IMR-90 (cell line): ENCODE measurements at regions not wholly inside any gene's neighbourhood (a gene's known extent, or its start where the extent isn't known, plus 50 kb on each side); places are given as distances from the start of the nearest gene placed in this dataset.

Experiments used
- ATAC-seq: fragments of 200-7000 bp; cut with Tn5 transposase; 2 replicates; pipeline ENCODE4 v1.9.1; 2020; ENCODE audit warnings: low read depth, mild to moderate bottlenecking, moderate library complexity
- BruUV-seq: library from RNA; stranded (reverse); fragments of 400-500 nt; replicated peaks from 2 replicates; lab custom pipeline; 2021; lab: Mats Ljungman, UMichigan
- CTCF ChIA-PET: fragments of 300-600 bp; formaldehyde crosslinking; extraction: SDS; loops from one replicate; lab custom pipeline; 2021; ENCODE audit warnings: antibody characterized with exemption; lab: Yijun Ruan, JAX
- POLR2A ChIA-PET: fragments of 300-600 bp; sonication (Branson Sonifier 250); formaldehyde crosslinking; loops from one replicate; lab custom pipeline; 2022; ENCODE audit warnings: antibody characterized with exemption; ENCODE audit not compliant: unreplicated experiment; lab: Charles Lee
- DNase-seq: peaks from one replicate; pipeline ENCODE4 v3.0.0; 2013
- H2AFZ ChIP-seq: replicated peaks from 2 replicates; pipeline ENCODE3; 2013; ENCODE audit warnings: low read length, mild to moderate bottlenecking; ENCODE audit not compliant: poor library complexity
- H2AK5ac ChIP-seq: 2 replicates; pipeline ENCODE4 v1.6.1; 2013; ENCODE audit warnings: low read depth, low read length, inconsistent platforms
- H2AK9ac ChIP-seq: replicated peaks from 2 replicates; pipeline ENCODE3; 2013; ENCODE audit warnings: mild to moderate bottlenecking, low read depth, low read length, moderate library complexity; ENCODE audit not compliant: poor library complexity
- H2BK120ac ChIP-seq: 2 replicates; pipeline ENCODE4 v1.6.1; 2013; ENCODE audit warnings: low read depth, low read length, inconsistent platforms
- H2BK15ac ChIP-seq: 3 replicates; pipeline ENCODE4 v1.6.1; 2013; ENCODE audit warnings: low read depth, low read length, inconsistent platforms
- H2BK20ac ChIP-seq: 2 replicates; pipeline ENCODE4 v1.6.1; 2013; ENCODE audit warnings: low read depth, mild to moderate bottlenecking, inconsistent platforms, low read length, moderate library complexity
- H2BK5ac ChIP-seq: 2 replicates; pipeline ENCODE4 v1.6.1; 2013; ENCODE audit warnings: mild to moderate bottlenecking, low read depth, low read length, inconsistent platforms; ENCODE audit not compliant: poor library complexity, severe bottlenecking
- H3K14ac ChIP-seq: replicated peaks from 2 replicates; pipeline ENCODE4 v1.6.1; 2013; ENCODE audit warnings: low read depth, low read length, inconsistent platforms
- H3K18ac ChIP-seq: 2 replicates; pipeline ENCODE4 v1.6.1; 2013; ENCODE audit warnings: low read depth, low read length, control low read depth
- H3K23ac ChIP-seq: 2 replicates; pipeline ENCODE4 v1.6.1; 2013; ENCODE audit warnings: low read depth, low read length, inconsistent platforms
- H3K27ac ChIP-seq: 2 replicates; pipeline ENCODE4 v1.5.1; 2013; ENCODE audit warnings: mild to moderate bottlenecking, control low read depth, low read length; ENCODE audit not compliant: insufficient read depth
- H3K27me3 ChIP-seq: 2 replicates; pipeline ENCODE4 v1.6.1; 2013; ENCODE audit warnings: low read length; ENCODE audit not compliant: control insufficient read depth, insufficient read depth
- H3K36me3 ChIP-seq: 2 replicates; pipeline ENCODE4 v1.6.1; 2013; ENCODE audit warnings: low read length, mixed read lengths; ENCODE audit not compliant: control insufficient read depth, insufficient read depth
- H3K4ac ChIP-seq: 2 replicates; pipeline ENCODE4 v1.6.1; 2013; ENCODE audit warnings: low read depth, low read length, inconsistent platforms
- H3K4me1 ChIP-seq: 2 replicates; pipeline ENCODE4 v1.6.1; 2013; ENCODE audit warnings: low read length, mixed read lengths; ENCODE audit not compliant: control insufficient read depth, insufficient read depth
- H3K4me2 ChIP-seq: 2 replicates; pipeline ENCODE4 v1.6.1; 2013; ENCODE audit warnings: low read depth, mild to moderate bottlenecking, control low read depth, low read length, moderate library complexity
- H3K4me3 ChIP-seq: 2 replicates; pipeline ENCODE4 v1.5.1; 2013; ENCODE audit warnings: low read depth, mild to moderate bottlenecking, control low read depth, low read length, moderate library complexity; ENCODE audit not compliant: insufficient read depth
- H3K56ac ChIP-seq: 2 replicates; pipeline ENCODE4 v1.6.1; 2013; ENCODE audit warnings: low read length, inconsistent platforms; ENCODE audit not compliant: insufficient read depth; ENCODE audit errors: extremely low read depth
- H3K79me1 ChIP-seq, 2 experiments: 2 replicates each; pipeline ENCODE4 v1.6.1; 2013; ENCODE audit warnings: low read length in 2 of 2, inconsistent platforms in 1 of 2, low read depth in 1 of 2
- H3K9ac ChIP-seq: 2 replicates; pipeline ENCODE4 v1.6.1; 2013; ENCODE audit warnings: low read depth, low read length, control low read depth
- H3K9me1 ChIP-seq: 2 replicates; pipeline ENCODE4 v1.6.1; 2013; ENCODE audit warnings: low read length, inconsistent platforms; ENCODE audit not compliant: insufficient read depth
- H3K9me3 ChIP-seq: 2 replicates; pipeline ENCODE4 v1.6.1; 2013; ENCODE audit warnings: low read length; ENCODE audit not compliant: control insufficient read depth, insufficient read depth
- H4K20me1 ChIP-seq: 2 replicates; pipeline ENCODE4 v1.6.1; 2013; ENCODE audit warnings: low read length, inconsistent platforms; ENCODE audit not compliant: insufficient read depth
- H4K5ac ChIP-seq: 2 replicates; pipeline ENCODE4 v1.6.1; 2013; ENCODE audit warnings: mild to moderate bottlenecking, low read depth, low read length, control low read depth
- H4K8ac ChIP-seq, 2 experiments: 2 replicates each; pipeline ENCODE4 v1.6.1; 2013; ENCODE audit warnings: low read depth in 2 of 2, low read length in 2 of 2, control low read depth in 1 of 2, inconsistent platforms in 1 of 2
- H4K91ac ChIP-seq: 2 replicates; pipeline ENCODE4 v1.6.1; 2013; ENCODE audit warnings: low read depth, low read length, inconsistent platforms; ENCODE audit not compliant: insufficient read depth
- BHLHE40 ChIP-seq: fragments of 150-350 bp; IDR thresholded peaks from 2 replicates; pipeline ENCODE4 v1.6.1; 2016; ENCODE audit warnings: mild to moderate bottlenecking, low read depth, low read length
- MAZ ChIP-seq: IDR thresholded peaks from 2 replicates; pipeline ENCODE4 v1.6.1; 2012; ENCODE audit warnings: low read depth, mild to moderate bottlenecking, low read length, improper control_type of control experiment, moderate library complexity, borderline replicate concordance
- USF2 ChIP-seq: fragments of 150-350 bp; IDR thresholded peaks from 2 replicates; pipeline ENCODE4 v1.6.1; 2017; ENCODE audit warnings: mild to moderate bottlenecking, antibody characterized with exemption, low read length, low read depth
- WGBS, 2 experiments: methylation state at CpG; one replicate each; pipeline versions ENCODE4 v1.1.5 to v1.1.7; 2013; ENCODE audit warnings: missing lambda C conversion rate in 2 of 2; ENCODE audit not compliant: insufficient read length in 1 of 2; ENCODE audit errors: extremely low coverage in 2 of 2; 5-methylcytosine and 5-hydroxymethylcytosine counted together
- dilution Hi-C: fragments of 300-500 bp; cut with HindIII; formaldehyde crosslinking; loops from one replicate; pipeline ENCODE4 v1.14.3; 2018; ENCODE audit warnings: low sequenced_read_pairs; ENCODE audit not compliant: unreplicated experiment
- in situ Hi-C: fragments of 300-500 bp; cut with MboI; formaldehyde crosslinking; loops from 3 replicates; pipeline ENCODE4 v1.14.3; 2019; ENCODE audit warnings: low sequenced_read_pairs, inconsistent platforms, mixed read lengths
- intact Hi-C: fragments of 100-400 bp; cut with micrococcal nuclease; formaldehyde crosslinking; loops from 2 replicates; pipeline ENCODE4 v1.10.0; 2022

- dilution Hi-C loops, result no loop called here
- CTCF ChIA-PET, result no interaction called here
- BruUV-seq, result no TSS peak
These were observed 62.4 kb upstream of the MYEOV start for GRCh38 chr11:69231466-69232018.

More at GRCh38 chr11:69231466-69232018, 62.4 kb upstream of the MYEOV start:
- no peak for DNase-seq
- Histone ChIP-seq H3K4me2 (no peak overlapping the region), H2BK15ac (no peak overlapping the region), H3K79me1 (no peaks in the 10 kb centered on the region), H3K27me3 (peaks cover 51% of the 10 kb centered on the region), H2AK9ac (no peak overlapping the region), H3K56ac (no peak overlapping the region), H3K4me3 (no peak overlapping the region), H3K18ac (no peak overlapping the region), H2AFZ (no peak overlapping the region), H2BK20ac (no peak overlapping the region), H4K91ac (no peak overlapping the region), H2BK5ac (no peak overlapping the region), H2AK5ac (no peak overlapping the region), H3K9me3 (peaks cover 21% of the 10 kb centered on the region), H3K23ac (no peak overlapping the region), H3K4ac (no peak overlapping the region), H3K14ac (no peak overlapping the region), H3K36me3 (no peaks in the 10 kb centered on the region), H3K9me1 (peaks cover 7% of the 10 kb centered on the region), H3K27ac (no peak overlapping the region), H3K4me1 (no peaks in the 10 kb centered on the region), H3K9ac (no peak overlapping the region), H4K8ac (no peak overlapping the region), H2BK120ac (no peak overlapping the region), H4K20me1 (no peaks in the 10 kb centered on the region), H4K5ac (no peak overlapping the region)
- POLR2A ChIA-PET, result no interaction called here
- intact Hi-C loops, result no loop called here
- in situ Hi-C loops, result no loop called here
- WGBS, 2 experiments, result 53% methylated on average over 3 of the region's 9 CpGs; no CpG with 5 or more reads in 1 of the 2 experiments
- no peak for ATAC-seq
- TF ChIP-seq BHLHE40 (no peak), USF2 (peak; percentile 43; the same call in 1 of the 2 replicates), MAZ (no peak)
